CD1c-positive myeloid dendritic cell (primary cell): ENCODE measurements at regions not wholly inside any gene's neighbourhood (a gene's known extent, or its start where the extent isn't known, plus 50 kb on each side); places are given as distances from the start of the nearest gene placed in this dataset.
"Not testable (repeated sequence)": the region's sequence is repeated elsewhere in the genome, so short reads cannot be mapped to it uniquely, and the experiment has no call there.

Experiments
- DNase-seq: peaks from one replicate; pipeline ENCODE4 v3.0.0-alpha.2; 2016; ENCODE audit errors: extremely low spot score

DNA sequence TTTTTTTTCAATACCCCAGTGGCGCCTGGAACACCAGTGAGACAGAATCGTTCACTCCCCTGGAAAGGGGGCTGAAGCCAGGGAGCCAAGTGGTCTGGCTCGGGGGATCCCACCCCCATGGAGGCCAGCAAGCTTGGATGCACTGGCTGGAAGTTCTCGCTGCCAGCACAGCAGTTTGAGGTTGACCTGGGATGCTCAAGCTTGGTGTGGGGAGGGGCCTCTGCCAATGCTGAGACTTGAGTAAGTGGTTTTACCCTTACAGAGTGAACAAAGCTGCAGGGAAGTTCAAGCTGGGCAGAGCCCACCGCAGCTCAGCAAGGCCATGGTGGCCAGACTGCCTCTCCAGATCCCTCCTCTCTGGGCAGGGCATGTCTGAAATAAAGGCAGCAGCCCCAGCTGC, 276.2 kb upstream of the CNTN6 start:
- no peak for DNase-seq

DNA sequence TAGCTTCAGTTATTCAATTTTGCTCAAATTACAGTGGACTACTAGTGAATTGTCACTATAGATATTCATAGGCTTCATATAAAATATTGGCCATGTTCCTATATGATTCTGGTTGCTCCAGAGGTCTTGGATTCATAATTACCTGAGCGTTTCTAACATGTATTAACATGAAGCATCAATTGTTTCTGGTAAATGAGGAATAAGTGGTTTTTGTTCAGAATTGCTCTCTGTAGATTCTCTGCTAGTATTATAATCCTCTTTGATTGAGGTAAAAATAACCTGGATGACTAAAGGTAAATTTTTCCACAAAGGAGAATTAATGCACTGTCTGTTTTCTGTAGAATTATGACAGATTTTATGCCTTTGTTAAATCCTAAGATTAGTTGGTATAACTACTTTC, 258.1 kb upstream of the CNTN6 start:
- no peak for DNase-seq

DNA sequence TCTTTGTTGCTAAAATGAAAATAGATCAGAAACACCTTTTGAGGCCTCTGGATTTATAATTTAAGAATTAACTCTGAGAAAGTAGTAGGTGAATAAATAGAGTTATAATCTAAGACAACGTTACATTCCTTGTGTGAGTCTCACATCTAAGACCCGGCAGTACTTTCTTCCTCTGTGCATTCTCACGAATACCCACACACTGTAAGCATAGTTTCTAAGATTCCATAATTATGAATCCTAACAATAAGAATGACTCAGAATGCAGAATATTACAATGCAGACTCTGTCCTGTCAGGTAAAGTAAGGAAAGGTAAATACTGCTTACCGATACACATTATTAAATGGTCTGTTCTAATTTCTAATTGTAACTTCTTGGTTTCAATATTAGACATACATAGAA, 257.7 kb upstream of the CNTN6 start:
- no peak for DNase-seq

DNA sequence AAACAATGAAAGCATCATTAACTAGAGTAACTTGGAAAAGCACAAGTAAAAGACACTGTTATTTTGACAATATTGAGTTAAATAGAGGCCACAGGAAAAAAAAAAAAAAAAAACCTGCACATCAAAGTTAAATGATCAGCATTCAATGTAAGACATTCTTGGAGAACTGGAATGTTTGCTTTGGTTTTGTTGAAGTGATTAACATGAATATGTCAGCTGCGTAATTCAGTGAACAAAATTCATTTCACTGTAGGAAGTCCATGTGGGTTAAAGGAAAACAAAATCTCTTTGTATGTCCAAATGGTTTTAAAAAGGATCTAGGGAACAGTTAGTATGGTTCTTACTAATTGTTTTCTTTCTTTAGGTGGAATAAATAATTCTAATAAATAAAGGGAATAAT, 252.8 kb upstream of the CNTN6 start:
- DNase-seq = no peak

DNA sequence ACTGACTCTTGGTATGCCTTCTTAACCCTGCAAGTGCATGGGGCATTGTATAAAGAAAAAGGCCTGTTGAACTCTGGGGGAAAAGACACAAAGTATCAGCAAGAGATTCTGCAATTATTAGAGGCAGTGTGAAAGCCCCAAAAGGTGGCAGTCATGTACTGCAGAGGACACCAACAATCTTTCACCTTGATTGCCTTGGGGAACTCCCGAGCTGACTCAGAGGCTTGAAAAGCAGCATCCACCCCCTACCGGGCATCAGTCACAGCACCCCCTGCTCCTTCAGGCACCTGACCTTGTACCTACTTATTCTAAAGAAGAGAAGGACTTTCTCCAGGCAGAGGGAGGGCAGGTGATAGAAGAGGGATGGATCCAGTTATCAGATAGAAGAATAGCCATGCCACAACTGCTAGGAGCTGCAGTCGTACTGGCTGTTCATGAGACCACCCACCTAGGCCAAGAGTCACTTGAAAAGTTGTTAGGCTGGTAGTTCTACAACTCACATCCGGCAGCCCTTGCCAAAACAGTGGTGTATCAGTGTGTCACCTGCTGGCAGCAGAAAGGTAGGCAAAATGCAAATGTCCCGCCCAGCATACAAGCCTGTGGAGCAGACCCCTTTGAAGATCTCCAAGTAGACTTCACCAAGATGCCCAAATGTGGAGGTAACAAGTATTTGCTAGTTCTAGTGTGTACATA, 241.6 kb upstream of the CNTN6 start:
- no peak for DNase-seq

DNA sequence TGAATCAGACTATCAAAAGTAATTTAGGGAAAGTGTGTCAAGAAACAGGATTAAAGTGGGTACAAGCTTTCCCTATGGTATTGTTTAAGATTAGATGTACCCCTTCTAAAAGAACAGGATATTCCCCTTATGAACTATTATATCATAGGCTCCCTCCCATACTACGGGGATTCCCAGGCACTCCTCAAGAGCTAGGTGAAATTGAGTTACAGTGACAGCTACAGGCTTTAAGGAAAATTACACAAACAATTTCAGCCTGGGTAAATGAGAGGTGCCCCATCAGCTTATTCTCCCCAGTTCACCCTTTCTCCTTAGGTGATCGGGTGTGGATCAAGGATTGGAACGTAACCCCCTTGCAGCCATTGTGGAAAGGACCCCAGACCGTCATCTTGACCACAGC, 240.8 kb upstream of the CNTN6 start:
- no peak for DNase-seq

DNA sequence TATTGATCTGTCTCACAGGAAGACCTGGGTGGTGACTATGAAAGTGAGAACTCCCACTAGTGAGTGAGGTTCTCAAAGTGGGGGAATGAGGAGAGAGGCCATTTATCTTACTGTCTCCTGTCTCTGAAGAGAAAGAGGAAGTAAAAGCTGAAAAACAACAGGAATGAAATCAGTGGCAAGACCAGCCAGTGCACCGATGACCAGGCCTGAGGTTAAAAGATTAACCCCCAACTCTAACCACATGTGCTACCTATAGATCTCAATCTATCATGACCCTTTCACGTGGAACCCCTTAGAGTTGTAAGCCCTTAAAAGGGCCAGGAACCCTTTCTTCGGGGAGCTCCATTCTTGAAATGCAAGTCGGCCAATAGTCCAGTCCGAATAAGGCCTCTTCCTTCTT, 239.3 kb upstream of the CNTN6 start:
- DNase-seq = no peak

DNA sequence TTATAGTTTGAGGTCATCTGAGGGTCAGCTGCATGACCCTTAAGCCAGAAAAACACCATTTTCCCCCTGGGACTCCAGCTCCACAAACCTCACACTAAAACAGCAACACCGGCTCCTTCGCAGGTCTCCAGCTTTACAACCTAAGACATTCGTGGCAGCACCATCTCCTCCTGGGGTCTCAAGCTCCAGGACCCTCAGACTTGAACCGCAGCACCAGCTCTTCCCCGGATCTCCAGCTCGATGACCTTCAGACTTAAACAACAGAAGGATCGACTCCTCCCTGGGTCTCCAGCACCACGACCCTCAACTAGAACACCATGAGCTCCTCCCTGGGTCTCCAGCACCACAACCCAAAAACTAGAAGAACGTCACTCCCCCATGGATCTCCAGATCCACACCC, 233.7 kb upstream of the CNTN6 start:
- DNase-seq = no peak

DNA sequence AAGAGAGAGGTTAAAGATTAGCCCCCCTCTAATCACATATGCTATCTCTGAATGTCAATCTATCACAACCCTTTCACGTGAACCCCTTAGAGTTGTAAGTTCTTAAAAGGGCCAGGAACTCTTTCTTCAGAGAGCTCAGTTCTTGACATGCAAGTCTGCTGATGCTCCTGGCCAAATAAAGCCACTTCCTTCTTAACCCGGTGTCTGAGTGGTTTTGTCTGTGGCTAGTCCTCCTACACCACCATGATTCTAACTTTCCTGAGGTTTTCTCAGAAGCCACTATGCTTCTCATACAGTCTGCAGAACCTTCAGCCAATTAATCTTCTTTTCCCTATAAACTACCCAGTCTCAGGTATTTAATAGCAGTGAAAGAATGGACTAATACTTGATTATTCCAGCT, 231.1 kb upstream of the CNTN6 start:
- DNase-seq = no peak

DNA sequence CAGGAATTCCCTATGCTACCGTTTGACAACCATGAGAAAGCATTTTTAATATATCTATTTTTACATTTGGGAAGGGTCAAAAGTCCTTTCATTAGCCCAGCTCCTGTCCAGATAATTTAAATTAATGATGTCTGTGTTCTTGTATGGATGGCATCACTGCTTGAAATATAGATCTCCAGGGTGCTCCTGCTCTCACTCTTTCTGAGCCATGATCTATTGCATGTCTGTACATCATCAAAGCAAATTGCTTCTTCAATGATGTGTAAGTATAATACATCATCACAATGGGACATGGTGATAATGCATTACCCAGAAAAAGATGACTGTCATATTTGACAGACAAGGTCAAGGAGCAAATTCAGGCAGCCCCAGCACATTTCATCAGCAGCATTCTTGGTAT, 223.6 kb upstream of the CNTN6 start:
- no peak for DNase-seq

DNA sequence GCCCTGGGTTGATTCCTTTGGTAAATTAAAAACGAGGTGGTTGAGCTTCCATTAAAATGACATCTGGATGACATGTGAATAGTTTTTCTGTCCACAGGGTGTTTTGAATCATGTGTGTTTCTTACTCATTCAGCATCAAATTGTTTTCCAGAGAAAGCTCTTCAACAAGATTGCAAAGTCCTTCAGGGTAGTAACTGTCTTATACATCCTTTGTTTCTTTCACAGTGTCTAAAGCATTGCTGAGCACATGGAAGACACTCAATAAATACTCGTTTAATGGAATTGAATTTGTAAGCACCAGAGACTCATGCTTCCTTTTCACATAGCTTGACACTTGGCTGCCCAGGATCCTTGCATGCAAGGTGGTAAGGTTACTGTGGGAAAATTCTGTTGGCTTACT, 223.1 kb upstream of the CNTN6 start:
- DNase-seq = no peak

DNA sequence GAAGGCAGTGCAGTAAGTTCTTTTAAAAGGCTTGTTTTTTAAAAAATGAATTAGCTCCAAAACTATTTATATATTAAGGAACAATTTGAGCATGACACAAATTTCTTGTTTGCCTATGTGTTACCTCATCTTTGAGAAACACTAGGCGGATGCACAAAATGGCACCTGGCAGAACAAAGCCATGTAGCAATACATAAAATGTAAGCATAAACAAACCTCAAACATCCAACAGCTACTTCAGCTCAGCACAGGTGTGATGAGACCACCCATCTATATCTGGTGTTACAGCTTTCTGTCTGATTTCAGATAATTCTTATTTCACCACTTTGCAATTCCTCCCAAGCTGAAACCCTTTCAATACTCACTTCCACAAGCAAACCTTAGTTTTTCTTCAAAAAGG, 221.2 kb upstream of the CNTN6 start:
- no peak for DNase-seq

DNA sequence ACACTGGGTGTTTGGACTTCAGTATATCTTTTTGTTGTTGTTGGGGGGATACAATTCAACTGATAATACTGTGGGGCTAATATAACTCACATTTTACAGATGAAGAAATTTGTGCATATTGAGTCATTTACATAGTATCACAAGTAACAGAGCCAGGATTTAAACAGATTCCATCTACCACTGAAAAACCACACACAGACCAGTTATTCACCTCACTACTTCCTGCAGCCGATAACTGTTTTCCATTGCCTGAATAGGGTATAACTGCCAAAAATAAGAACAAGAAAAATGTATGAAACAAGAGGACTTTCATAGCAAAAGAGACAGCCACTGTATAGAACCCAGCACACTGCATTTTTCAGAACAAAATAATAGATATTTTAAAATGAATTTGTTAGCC, 215.8 kb upstream of the CNTN6 start:
- no peak for DNase-seq

DNA sequence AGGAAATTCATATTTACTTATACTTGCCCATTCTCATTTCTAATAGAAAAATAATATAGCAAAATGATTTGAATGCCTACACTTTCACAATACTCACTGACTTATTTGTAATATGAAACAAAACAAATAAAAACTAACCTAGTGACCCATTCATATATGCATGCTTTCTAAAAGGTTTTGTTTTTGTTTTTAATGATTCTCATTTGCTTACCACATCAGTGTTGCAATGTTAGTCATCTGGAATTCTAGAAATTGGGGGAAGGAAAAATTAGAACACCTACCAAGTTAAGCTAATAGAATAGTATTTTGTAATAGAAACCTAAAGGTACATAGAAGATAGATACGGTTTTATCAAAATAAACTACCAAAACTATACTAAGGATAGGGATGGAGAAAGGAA, 214.1 kb upstream of the CNTN6 start:
- no peak for DNase-seq

DNA sequence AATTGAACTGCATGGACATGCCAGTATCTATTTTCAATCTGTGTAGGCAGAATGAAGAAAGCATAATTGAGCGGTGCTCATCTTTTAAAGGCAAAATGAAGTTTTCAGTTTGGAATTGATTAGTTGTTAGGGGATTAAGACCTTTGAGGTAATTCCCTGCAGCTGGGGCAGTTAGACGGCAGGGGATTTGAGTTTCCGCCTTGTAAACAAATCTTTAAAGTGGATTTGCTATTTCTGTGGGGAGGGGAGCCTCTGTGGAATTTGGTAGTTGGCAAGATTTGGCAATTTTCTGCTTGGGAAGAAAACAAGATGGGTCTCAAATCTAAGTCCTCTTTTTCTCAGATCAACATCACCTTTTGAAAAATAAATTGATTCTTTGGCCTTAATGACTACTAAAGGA, 212.5 kb upstream of the CNTN6 start:
- no peak for DNase-seq

DNA sequence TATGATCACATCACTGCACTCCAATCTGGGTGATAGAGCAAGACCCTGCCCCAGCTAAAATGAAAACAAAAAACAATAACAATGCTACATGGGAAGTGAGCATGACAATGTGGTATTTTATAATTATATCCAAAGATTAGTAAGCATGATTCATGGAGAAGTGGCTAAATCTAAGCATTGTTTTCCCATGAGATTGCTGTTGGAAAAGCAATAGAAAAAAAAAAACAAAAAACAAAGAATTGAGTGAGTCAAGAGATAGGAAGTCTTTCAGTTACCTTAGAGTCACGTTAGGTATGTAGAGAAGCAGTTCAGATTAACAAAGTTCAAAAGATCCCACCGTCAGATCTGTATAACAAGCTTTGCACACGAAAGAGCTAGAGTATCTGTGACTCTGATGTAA, 210.3 kb upstream of the CNTN6 start:
- no peak for DNase-seq

DNA sequence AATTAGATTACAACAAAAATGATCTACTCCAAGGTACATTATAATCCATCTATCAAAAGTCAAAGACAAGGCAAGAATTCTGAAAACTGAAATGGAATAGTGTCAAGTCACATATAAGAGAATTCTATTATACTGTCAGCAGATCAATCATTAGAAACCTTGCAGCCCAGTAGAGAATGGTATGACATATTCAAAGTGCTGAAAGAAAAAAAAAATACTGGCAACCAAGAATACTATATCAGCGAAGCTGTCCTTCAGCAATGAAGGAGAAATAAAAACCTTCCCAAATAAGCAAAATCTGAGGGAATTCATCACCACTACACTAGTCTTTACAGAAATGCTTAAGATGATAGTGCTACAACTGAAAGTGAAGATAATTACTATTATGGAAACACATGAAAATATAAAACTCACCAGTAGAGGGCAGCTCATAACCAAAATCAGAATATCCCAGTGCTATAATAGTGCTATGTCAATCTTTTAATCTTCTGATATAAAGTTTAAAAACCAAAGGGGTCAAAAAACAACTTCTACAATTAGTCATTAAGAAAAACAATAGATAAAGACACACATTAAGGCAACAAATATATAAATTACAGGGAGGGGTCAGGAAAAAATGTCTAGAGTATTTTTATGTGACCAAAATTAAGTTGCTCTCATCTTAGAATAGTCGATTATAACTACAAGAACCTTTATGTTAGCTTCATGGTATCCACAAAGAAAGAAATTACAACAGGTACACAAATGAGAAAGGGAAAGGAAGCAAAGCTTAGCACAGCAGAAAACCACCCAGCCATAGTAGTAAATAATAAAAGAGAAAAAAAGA, 190.7 kb upstream of the CNTN6 start:
- no peak for DNase-seq

DNA sequence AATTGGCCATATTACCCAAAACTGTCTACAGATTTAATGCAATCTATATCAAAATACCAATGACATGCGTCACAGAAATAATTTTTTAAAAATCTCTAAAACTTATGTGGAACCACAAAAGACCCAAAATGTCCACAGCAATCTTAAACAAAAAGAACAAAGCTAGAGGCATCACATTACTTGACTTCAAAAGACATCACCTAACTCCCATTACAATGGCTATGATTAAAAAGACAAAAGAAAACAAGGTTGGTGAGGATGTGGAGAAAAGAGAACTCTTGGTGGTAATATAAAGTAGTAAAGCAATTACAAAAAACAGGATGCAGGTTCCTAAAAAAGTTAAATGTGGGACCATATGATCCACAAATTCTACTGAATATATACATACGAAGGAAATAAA, 187.6 kb upstream of the CNTN6 start:
- no peak for DNase-seq

DNA sequence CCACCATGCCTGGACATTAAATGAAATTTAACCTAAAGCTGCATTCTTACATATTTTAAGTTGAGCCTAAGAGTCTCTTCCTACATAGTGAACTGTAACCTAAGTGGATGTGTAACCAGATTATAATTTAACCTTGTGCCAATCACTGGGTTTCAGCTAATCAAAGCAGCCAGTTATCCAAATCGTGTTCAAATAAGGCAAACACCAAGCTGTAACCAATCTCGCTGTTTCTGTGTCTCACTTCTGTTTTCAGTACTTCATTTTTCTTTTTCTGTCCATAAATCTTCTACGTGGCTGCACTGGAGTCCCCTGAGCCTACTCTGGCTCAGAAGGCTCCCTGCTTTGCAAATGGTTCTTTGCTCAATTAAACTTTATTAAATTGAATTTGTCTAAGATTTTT, 186.1 kb upstream of the CNTN6 start:
- DNase-seq = no peak

DNA sequence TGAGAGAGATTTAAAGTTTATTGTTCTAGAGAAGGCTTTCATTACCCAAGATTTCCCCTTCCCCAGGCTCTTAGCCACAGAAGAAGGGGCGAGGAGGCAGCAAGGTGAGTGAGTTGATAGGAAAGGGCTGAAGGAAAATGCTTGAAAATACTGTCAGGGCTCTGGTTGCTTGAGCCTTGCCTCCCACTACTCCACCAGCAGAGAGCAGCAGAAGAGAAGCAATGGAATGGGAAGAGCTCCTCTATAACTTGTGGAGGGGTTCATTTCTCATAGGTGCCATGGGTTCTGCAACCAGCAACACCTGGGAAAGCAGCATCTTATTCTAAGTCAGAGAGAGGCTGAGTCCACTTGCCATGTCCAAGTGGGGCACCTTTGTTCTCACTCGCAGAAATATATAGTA, 184.0 kb upstream of the CNTN6 start:
- DNase-seq = no peak

DNA sequence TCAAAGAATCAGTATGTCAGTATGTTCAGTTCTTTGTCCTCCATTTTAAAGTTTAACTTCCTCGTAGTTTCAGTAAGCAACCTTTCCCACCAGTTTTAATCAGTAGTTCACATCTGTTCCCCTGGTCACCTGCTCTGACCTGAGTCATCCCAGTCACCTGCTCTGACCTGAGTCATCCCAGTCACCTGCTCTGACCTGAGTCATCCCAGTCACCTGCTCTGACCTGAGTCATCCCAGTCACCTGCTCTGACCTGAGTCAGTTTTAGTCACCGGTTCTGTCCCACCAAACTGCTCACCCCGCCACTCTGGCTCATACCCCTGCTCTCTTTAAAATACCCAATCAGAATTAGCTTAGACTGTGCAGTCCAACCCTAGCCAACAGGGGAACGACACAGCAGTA, 180.1 kb upstream of the CNTN6 start:
- DNase-seq = not testable (repeated sequence)

DNA sequence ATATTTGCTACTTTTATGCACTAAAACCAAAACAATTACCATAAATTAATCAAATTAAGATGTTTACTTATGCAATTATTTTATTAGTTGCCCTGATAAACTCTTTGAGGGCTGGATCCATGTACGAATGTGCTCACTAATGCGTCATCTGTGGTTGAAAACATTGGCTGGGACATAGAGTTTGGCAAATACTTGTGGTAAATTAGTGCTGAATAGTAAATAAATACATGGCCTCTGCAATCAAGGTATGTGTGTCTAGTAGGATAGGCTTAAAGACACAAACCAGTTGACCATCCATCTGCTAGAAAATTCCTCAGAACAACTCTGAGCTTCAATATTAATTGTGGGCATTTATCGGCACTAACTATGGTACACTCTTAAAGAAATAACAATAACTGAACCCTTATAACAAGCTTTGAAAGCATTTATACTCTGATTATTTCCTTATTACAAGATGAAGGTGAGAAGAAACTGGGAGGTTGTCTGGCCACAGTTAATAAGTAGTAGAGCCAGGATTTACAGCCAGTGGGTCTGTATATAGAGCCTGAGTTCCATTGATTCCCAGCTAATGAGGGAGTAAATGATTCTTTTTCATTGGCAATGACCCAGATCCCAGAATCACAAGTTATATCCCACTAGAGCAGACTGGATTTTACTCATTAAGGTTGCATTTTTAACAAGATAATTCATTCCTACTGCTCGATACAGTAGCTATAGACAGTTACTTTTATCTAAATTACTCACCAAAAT, 169.5 kb upstream of the CNTN6 start:
- DNase-seq = no peak

DNA sequence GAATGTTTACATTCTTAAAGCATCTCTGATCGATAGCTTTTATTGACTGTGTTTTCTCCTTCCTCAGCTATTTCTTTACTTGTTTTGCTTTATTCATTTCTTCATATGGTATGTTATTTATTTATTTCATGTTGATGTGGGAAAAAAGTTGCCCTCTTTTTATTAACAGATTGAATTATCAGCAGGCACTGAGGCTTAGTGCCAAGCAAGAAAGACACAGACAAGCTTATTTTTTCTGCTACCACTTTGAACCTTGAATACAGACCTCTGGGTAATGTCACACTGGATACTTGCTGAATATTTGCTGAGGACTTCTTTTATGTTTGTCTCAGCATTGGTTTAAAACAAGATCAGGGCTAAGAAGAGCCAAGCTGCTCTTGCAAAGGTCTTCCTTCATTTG, 162.0 kb upstream of the CNTN6 start:
- DNase-seq = no peak
